DMS114 treated with DMSO at 0.1 percent for 48 hours (cell line): ENCODE measurements at regions not wholly inside any gene's neighbourhood (a gene's known extent, or its start where the extent isn't known, plus 50 kb on each side); places are given as distances from the start of the nearest gene placed in this dataset.
"Not testable (repeated sequence)": the region's sequence is repeated elsewhere in the genome, so short reads cannot be mapped to it uniquely, and the experiment has no call there.

ENCODE experiments used
- DNase-seq: peaks from one replicate; lab custom pipeline; 2025; ENCODE audit not compliant: unreplicated experiment; lab: John Stamatoyannopoulos, UW

DNA sequence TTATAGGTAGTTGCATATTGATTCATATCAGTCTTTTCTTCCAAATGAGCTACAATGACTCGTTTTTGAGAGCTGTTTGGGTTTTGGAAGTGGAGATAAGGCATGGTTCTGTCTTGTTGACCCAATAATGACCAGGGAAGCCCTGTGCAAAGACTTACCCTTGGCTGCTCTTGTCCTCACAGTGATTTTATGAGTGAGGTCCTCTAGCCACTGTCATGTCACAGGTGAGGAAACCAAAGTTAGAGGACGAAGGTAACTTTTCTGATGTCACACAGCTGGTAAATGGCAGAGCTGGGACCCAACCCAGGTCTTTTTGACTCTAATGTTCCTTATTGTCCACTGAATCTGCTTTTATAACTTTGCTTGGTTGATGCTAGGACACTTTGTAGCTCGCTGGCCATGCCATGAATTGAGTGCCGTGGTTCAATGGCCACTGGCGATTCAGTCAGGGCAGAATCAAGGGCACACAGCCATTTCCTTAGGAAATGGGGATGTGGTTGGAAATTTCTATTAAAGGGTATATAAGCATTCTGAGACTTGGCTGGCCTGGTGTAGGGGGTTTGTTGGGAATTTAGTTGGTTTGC, 249.1 kb downstream of the GOLGA6L6 start:
- not testable (repeated sequence) for DNase-seq

DNA sequence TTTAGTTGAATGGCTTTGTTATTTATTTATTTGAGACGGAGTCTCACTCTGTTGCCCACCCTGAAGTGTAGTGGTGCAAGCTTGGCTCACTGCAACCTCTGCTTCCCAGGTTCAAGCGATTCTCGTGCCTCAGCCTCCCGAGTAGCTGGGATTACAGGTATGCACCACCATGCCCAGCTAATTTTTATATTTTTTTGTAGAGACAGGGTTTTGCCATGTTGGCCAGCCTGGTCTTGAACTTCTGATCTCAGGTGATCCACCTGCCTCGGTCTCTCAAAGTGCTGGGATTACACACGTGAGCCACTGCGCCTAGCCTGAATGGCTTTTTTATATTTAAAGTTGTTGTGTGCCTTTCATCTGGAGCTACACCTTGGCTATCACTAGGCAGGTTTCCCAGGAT, 250.0 kb downstream of the GOLGA6L6 start:
- DNase-seq = not testable (repeated sequence)

- DNase-seq = not testable (repeated sequence)
These were observed 251.0 kb downstream of the GOLGA6L6 start for GRCh38 chr15:20290606-20291005.

DNA sequence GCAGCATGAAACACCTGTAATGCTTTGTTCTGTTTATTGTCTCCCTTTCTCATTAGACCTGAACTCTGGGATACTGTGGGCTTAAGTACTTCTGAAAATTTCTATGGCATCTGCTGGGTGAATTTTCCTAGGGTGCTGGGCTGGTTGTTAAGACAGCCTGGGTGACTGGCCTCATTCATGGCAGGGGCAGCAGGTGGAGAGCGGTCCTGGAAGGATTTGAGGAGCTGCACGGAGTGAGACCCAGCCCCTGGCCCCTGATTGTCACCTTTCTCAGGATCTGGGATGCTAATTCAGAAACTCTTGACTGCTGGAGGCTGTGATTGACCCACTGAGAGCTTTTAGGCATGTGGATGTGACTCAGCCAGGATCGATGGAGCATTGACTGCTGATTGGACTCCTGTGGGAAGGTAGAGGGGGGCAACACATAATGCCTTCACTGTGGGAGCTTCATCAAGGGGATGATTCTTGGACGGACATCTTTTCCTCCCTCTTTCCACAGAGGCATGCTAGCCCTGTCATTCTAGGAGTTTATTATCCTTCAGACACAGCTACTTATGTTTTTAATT, 252.0 kb downstream of the GOLGA6L6 start:
- DNase-seq = not testable (repeated sequence)

DNA sequence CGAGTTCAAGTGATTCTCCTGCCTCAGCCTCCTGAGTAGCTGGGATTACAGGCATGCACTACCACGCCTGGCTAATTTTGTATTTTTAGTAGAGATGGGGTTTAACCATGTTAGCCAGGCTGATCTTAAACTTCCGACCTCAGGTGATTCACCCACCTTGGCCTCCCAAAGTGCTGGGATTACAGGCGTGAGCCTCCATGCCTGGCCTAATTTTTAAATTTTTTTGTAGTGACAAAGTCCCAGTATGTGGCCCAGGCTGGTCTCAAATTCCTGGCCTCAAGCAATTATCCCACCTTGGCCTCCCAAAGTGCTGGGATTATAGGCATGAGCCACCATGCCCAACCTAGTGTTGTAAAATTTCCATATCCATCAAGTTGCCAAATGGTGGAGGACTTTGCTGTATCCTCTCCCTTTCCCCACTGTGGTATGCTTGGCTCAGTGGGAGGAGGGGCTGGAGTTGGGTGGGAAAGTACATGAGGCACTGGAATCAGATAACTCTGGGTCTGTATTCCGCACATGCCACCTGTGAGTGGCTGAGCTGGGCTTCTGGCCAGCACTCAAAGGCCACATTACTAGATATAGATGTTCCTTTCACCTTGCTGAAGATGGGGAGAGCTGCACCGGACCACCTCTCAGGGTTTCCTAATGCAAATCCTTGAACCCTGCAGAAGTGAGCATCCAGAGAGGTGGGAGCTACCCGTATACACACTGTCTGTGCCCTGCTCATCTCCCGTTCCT, 252.6 kb downstream of the GOLGA6L6 start:
- not testable (repeated sequence) for DNase-seq

DNA sequence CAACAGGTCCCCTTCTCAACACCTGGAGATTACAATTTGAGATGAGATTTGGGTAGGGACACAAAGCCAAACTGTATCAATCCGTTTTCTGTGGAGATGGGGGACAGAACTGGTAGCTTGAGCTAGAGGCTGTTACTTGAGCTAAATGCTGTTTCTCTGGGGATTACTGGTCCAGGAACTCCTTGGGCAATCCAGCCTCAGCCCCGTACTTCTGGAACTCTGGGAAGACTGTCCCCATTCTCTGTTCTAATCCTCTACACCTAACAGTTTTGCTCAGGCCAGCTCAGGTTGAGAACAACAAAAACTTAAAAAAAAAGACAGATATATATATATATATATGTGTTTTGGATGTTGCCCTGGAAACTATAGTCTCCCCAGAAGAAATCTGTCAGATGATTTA, 255.0 kb downstream of the GOLGA6L6 start:
- DNase-seq = not testable (repeated sequence)

DNA sequence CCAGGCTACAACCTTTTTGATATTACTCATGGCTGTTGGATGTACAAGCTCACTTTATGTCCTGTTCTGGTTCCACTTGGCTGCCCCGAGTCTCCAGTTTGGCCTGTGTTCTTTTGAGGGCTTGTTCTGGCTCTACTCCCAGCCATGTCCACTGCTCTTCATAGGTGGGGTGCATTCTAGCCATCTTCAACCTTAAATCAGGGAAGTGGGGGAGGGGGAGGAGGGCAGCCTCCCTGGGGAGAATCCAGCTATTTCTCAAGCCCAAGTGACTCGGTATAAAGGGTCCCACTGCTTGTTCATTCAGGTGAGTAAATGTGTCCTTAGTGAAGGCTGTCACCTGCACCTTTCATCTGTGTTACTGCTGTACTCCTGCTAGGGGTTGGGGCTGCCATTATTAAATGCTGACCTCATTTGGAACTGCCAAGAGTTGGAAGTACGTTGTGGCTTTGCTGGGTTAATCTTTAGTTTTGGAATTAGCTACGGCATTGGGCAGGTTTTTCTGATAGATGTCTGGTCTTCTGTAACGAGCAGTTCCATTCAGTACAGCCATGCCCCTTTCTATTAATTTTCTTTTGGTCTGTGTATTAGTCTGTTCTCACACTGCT, 255.8 kb downstream of the GOLGA6L6 start:
- DNase-seq = not testable (repeated sequence)

DNA sequence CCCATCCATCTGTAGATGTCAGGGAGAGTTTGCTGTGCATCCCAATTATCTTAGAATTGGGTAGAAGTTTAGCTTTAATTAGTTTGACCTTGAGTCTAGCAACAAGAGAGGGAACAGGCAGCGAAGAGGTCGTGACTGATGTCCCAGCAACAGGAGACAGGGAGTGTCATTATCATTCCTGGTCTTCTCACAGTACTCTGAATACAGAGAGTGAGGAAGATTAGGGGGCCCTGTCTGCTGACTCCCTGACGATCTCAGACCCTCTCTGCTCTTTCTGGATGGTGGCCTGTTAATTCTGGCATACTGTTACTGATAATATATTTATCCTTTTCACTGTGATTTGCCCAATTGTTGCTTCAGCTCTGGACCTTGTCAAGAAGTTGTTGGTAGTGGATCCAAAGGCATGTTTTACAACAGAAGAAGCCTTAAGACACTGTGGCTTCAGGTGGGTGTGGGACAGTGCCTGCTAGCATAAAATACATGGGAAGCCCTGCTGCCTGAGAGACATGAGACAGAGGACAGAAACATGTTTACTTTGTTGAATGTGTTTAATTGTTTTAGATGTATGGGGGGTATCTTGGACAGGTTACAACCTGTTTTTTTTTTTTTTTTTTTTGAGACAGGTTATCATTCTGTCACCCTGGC, 256.6 kb downstream of the GOLGA6L6 start:
- not testable (repeated sequence) for DNase-seq

GRCh38 chr15:20283651-20284050, 257.9 kb downstream of the GOLGA6L6 start:
- not testable (repeated sequence) for DNase-seq

DNA sequence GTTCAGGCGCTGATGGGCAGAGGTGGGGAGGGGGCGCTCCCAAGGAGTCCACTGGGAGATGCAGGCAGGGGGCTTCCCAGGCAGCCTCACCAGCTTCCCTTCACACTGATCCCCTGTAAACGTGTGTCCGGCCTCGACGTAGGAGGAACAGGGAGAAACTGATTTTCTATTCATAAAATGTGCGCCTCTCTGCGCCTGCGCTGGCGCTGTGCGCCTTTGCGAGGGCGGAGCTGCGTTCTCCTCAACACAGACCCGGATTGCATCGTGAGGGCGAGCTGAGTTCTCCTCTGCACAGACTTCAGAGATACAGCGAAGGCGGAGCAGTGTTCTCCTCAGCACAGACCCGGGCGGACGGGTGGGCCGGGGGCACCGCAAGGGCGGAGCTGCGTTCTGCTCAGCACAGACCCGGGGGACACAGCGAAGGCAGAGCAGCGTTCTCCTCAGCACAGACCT, 259.1 kb downstream of the GOLGA6L6 start:
- DNase-seq = not testable (repeated sequence)

- not testable (repeated sequence) for DNase-seq
These were observed 259.9 kb downstream of the GOLGA6L6 start for GRCh38 chr15:20281567-20282275.

- DNase-seq = no peak
These were observed 260.6 kb downstream of the GOLGA6L6 start for GRCh38 chr15:20280933-20281463.

- not testable (repeated sequence) for DNase-seq
These were observed 261.3 kb downstream of the GOLGA6L6 start for GRCh38 chr15:20280141-20280932.

- DNase-seq = not testable (repeated sequence)
These were observed 262.5 kb downstream of the GOLGA6L6 start for GRCh38 chr15:20279056-20279455.

DNA sequence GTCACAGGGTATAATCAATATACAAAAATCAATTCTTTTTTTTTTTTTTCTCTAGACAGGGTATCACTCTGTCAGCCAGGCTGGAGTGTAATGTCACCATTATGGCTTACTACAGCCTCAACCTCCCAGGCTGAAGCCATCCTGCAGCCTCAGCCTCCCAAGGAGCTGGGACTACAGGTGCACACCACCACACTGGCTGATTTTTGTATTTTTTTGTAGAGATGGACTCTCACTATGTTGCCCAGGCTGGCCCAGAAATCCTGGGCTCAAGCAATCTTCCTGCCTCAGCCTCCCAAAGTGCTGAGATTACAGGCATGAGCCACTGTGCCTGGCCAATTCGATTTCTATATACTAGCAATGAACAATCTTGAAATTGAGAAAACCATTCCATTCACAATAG, 263.2 kb downstream of the GOLGA6L6 start:
- DNase-seq = not testable (repeated sequence)

- not testable (repeated sequence) for DNase-seq
These were observed 264.1 kb downstream of the GOLGA6L6 start for GRCh38 chr15:20277451-20277850.

GRCh38 chr15:20276312-20277114, 265.1 kb downstream of the GOLGA6L6 start:
- not testable (repeated sequence) for DNase-seq

- DNase-seq = not testable (repeated sequence)
These were observed 266.1 kb downstream of the GOLGA6L6 start for GRCh38 chr15:20275373-20275967.
